ENCODE measurements at regions not wholly inside any gene's neighbourhood (a gene's known extent, or its start where the extent isn't known, plus 50 kb on each side); places are given as distances from the start of the nearest gene placed in this dataset.

DNA sequence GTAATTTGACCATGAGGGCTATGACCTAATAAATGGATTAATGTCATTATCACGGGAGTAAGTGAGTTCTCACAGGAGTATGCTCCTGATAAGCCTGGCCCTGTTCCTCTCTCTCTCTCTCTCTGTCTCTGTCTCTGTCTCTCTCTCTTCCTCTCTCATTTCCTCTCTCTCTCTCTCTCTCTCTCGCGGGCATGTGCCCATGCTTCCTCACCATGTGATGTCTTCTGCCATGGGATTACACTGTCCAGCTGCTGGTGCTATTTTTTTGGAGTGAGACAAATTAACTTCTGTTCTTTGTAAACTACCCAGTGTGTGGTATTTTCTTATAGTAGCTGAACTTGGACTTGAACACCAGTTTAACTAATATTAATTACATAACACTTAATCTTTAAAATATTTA is 374.3 kb upstream of the GJE1 start:
- TF ChIP-seq, protein P1, sequence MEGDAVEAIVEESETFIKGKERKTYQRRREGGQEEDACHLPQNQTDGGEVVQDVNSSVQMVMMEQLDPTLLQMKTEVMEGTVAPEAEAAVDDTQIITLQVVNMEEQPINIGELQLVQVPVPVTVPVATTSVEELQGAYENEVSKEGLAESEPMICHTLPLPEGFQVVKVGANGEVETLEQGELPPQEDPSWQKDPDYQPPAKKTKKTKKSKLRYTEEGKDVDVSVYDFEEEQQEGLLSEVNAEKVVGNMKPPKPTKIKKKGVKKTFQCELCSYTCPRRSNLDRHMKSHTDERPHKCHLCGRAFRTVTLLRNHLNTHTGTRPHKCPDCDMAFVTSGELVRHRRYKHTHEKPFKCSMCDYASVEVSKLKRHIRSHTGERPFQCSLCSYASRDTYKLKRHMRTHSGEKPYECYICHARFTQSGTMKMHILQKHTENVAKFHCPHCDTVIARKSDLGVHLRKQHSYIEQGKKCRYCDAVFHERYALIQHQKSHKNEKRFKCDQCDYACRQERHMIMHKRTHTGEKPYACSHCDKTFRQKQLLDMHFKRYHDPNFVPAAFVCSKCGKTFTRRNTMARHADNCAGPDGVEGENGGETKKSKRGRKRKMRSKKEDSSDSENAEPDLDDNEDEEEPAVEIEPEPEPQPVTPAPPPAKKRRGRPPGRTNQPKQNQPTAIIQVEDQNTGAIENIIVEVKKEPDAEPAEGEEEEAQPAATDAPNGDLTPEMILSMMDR (IDR thresholded peaks at IDR 0.05), result no peak
- no peak for TF ChIP-seq POLR2A (IDR thresholded peaks at IDR 0.05)
